HFFc6 (cell line): ENCODE measurements at regions not wholly inside any gene's neighbourhood (a gene's known extent, or its start where the extent isn't known, plus 50 kb on each side); places are given as distances from the start of the nearest gene placed in this dataset.

ENCODE experiments used
- DNase-seq: peaks from one replicate; pipeline ENCODE4 v3.0.0-alpha.2; 2018
- H3K27ac Mint-ChIP-seq: 2 replicates; pipeline ENCODE4 v1.8.0; 2020; ENCODE audit warnings: mild to moderate bottlenecking, mixed read lengths
- H3K27me3 Mint-ChIP-seq: 2 replicates; pipeline ENCODE4 v1.8.0; 2021; ENCODE audit warnings: mild to moderate bottlenecking, moderate library complexity, mixed read lengths; ENCODE audit not compliant: insufficient read depth
- H3K36me3 Mint-ChIP-seq: 2 replicates; pipeline ENCODE4 v1.8.0; 2021; ENCODE audit warnings: low read depth, mixed read lengths
- H3K4me1 Mint-ChIP-seq: 2 replicates; pipeline ENCODE4 v1.8.0; 2020; ENCODE audit warnings: low read depth, mixed read lengths
- H3K4me3 Mint-ChIP-seq: 2 replicates; pipeline ENCODE4 v1.8.0; 2020; ENCODE audit warnings: mild to moderate bottlenecking, moderate library complexity, mixed read lengths
- H3K9me3 Mint-ChIP-seq: 2 replicates; pipeline ENCODE4 v1.8.0; 2020; ENCODE audit warnings: mild to moderate bottlenecking, mixed read lengths
- TF ChIP-seq, protein P1 (sequence below): fragments of 200-600 bp; sonication (generic); IDR thresholded peaks from 2 replicates; pipeline ENCODE4 v1.5.0; 2021; ENCODE audit warnings: antibody characterized with exemption, mild to moderate bottlenecking

DNA sequence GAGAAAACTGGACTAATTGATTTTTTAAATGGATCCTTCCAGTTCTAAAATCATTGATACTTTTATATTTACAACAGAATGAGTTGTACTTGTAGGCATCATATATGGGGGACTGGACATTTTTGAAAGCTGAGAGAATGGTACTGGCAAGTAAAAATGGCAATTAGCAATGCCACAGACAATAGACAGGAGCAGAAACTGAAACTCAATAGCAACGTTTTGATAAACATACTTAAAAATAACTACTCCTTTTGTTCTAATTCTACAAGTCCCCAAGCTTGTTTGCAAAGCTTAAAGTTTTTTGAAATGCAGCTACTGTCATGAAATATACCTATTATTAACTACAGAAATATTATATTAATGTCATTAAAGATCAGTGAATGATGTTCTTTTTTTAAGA, 52.8 kb upstream of the FBXL7 start:
- H3K4me3 Mint-ChIP-seq: no peak overlapping the region
- TF ChIP-seq, protein P1, sequence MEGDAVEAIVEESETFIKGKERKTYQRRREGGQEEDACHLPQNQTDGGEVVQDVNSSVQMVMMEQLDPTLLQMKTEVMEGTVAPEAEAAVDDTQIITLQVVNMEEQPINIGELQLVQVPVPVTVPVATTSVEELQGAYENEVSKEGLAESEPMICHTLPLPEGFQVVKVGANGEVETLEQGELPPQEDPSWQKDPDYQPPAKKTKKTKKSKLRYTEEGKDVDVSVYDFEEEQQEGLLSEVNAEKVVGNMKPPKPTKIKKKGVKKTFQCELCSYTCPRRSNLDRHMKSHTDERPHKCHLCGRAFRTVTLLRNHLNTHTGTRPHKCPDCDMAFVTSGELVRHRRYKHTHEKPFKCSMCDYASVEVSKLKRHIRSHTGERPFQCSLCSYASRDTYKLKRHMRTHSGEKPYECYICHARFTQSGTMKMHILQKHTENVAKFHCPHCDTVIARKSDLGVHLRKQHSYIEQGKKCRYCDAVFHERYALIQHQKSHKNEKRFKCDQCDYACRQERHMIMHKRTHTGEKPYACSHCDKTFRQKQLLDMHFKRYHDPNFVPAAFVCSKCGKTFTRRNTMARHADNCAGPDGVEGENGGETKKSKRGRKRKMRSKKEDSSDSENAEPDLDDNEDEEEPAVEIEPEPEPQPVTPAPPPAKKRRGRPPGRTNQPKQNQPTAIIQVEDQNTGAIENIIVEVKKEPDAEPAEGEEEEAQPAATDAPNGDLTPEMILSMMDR: no peak
- H3K4me1 Mint-ChIP-seq: no peaks in the 10 kb centered on the region
- no peaks in the 10 kb centered on the region for H3K36me3 Mint-ChIP-seq
- no peak for DNase-seq
- H3K27me3 Mint-ChIP-seq: peaks cover 6% of the 10 kb centered on the region
- no peaks in the 10 kb centered on the region for H3K9me3 Mint-ChIP-seq
- H3K27ac Mint-ChIP-seq: no peak overlapping the region

GRCh38 chr5:15446552-15446951, 53.4 kb upstream of the FBXL7 start:
- peak; percentile 61 for DNase-seq
- no peaks in the 10 kb centered on the region for H3K4me1 Mint-ChIP-seq
- peaks cover 6% of the 10 kb centered on the region for H3K27me3 Mint-ChIP-seq
- H3K27ac Mint-ChIP-seq: no peak overlapping the region
- H3K9me3 Mint-ChIP-seq: no peaks in the 10 kb centered on the region
- no peaks in the 10 kb centered on the region for H3K36me3 Mint-ChIP-seq
- no peak overlapping the region for H3K4me3 Mint-ChIP-seq
- TF ChIP-seq, protein P1: no peak

DNA sequence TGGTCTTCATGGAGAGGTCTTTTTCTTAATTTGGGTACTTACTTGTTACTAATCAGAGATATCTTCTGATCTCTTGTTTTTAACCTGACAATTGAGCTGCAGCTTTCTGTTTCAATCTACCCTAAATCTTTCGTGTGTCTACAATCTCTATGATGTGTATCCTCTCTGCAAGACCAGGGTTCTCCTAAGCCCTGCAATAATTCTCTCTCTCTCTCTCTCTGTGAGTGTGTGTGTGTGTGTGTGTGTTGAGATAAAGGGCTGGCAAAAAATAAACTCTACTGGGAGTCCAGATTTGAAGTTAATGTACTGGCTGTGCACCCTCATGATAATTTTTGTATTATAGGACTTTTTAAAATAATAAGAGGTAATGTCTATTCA, 57.8 kb upstream of the FBXL7 start:
- no peaks in the 10 kb centered on the region for H3K9me3 Mint-ChIP-seq
- TF ChIP-seq, protein P1: no peak
- H3K27ac Mint-ChIP-seq: no peak overlapping the region
- no peaks in the 10 kb centered on the region for H3K4me1 Mint-ChIP-seq
- H3K4me3 Mint-ChIP-seq: no peak overlapping the region
- DNase-seq: no peak
- H3K36me3 Mint-ChIP-seq: no peaks in the 10 kb centered on the region
- peaks cover 6% of the 10 kb centered on the region for H3K27me3 Mint-ChIP-seq

- TF ChIP-seq, protein P1: no peak
- H3K9me3 Mint-ChIP-seq: no peaks in the 10 kb centered on the region
- H3K27ac Mint-ChIP-seq: no peak overlapping the region
- H3K4me3 Mint-ChIP-seq: no peak overlapping the region
- DNase-seq: no peak
- H3K27me3 Mint-ChIP-seq: peaks cover 6% of the 10 kb centered on the region
- H3K4me1 Mint-ChIP-seq: no peaks in the 10 kb centered on the region
- H3K36me3 Mint-ChIP-seq: no peaks in the 10 kb centered on the region
Observed at GRCh38 chr5:15441433-15442192, 58.4 kb upstream of the FBXL7 start.

- no peak for DNase-seq
- H3K4me1 Mint-ChIP-seq: no peaks in the 10 kb centered on the region
- H3K36me3 Mint-ChIP-seq: no peaks in the 10 kb centered on the region
- H3K9me3 Mint-ChIP-seq: no peaks in the 10 kb centered on the region
- peaks cover 6% of the 10 kb centered on the region for H3K27me3 Mint-ChIP-seq
- TF ChIP-seq, protein P1: no peak
- H3K27ac Mint-ChIP-seq: no peak overlapping the region
- H3K4me3 Mint-ChIP-seq: no peak overlapping the region
Observed at GRCh38 chr5:15440434-15440833, 59.5 kb upstream of the FBXL7 start.
